GM19324 (cell line): ENCODE measurements at regions not wholly inside any gene's neighbourhood (a gene's known extent, or its start where the extent isn't known, plus 50 kb on each side); places are given as distances from the start of the nearest gene placed in this dataset.

Experiments
- ATAC-seq: cut with Tn5 transposase; IDR thresholded peaks from one replicate; pipeline ENCODE4 v1.9.1; 2021; ENCODE audit warnings: mild to moderate bottlenecking, moderate library complexity; ENCODE audit not compliant: unreplicated experiment, low FRiP score

DNA sequence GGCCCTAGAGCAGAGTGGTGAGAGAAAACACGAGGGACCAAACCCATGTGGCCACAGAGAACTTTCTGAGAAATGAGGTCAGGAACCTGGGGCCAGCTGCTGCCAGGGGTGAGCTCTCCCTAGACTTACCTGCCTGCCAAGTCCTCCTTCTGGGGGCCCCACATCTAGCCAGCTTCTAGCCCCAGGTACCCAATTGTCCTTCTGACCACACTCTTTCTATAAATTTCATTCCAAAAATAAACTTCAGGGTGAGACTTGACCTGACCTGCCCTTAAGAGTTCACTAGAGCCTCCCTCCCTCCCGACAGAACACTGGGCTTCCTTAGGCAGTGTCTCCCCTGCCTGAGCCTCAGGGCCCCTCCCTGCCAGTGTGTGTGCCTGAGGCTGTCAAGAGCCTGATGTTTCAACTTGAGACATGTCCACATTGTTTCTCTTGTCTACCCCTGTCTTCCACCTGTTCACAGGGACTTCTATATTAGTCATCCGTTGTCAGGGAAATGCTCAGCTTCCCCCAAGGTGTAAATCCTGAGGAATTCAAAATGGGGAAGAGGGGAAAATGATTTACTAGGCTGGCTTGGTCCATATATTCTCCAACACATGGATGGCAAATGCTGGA, 312.8 kb upstream of the TLE3 start:
- no peak for ATAC-seq

- ATAC-seq, result no peak
These were observed 311.7 kb upstream of the TLE3 start for GRCh38 chr15:70409388-70409787.

DNA sequence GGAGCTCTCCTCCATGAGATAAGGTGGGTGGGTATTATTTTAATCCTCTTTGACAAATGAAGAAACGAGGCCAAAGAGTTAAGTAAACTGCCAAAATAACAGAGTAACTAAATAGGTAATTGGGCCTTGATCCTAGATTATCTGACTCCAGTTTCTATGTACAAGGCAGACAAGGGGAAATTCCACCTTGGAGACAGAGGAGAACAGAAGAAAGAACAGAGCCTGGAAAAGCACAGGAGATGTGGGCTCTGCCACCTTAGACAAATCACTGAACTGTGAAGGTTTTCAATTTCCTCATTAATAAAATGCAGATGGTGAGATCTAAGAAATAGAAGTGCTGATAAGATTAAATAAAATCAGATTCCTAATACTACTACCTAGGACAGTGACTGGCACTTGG, 310.2 kb upstream of the TLE3 start:
- no peak for ATAC-seq

- no peak for ATAC-seq
These were observed 309.6 kb upstream of the TLE3 start for GRCh38 chr15:70407336-70407670.

DNA sequence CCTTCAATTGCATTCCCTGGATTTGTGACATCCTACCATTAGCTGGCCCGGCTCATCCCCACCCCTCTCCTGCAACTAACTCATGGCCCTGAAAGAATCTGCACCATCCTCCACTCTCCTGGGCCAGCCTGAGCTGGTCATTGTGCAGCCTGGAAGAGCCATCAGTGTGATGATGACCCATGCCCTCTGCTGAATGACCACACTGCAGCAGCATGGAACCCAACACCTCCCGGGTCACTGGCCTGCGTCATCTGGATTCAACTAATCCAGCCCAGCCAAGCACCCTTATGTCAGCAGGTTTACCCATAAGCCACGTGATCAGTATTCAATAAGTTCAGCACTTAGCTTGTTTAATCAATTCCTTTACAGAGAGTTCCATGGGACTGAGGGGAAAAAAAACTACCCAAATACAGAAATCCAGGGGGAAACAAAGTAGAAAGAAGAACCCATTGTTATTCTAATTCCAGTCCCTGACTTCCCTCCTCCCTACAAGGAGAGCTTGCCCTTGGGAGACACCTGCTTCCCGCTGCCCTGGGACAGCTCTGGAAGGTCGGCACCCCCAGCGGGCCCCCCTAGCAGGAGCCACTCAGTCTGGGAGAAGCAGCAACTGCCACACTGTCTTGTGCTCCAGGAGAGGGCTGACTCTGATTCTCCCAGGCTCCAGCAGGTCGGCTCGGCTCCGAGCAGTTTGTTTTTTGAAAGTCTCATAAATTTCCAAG, 309.1 kb upstream of the TLE3 start:
- ATAC-seq, result no peak

GRCh38 chr15:70401709-70402108, 304.0 kb upstream of the TLE3 start:
- ATAC-seq, result no peak

- no peak for ATAC-seq
These were observed 303.2 kb upstream of the TLE3 start for GRCh38 chr15:70400766-70401541.

GRCh38 chr15:70399204-70399603, 301.5 kb upstream of the TLE3 start:
- no peak for ATAC-seq

DNA sequence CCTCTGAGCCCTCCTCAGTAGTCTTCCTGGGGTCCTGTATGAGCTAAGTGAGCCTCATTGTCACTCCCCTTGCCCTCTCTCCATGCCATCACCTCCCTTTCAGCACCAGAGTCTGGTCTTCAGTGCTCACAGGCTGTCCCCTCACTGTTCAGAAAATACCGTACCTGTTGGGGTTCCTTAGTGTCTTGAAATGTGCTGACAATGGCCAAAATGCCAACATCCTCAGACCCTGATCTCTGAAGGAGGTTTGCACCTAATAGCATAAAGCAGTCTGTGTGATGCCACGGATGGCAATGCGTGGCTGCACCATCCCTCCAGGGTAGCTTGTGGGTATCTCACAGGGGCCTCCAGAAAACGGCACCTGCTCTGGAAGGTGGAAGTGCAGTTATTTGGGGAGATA, 301.0 kb upstream of the TLE3 start:
- no peak for ATAC-seq

GRCh38 chr15:70396807-70397206, 299.1 kb upstream of the TLE3 start:
- ATAC-seq, result no peak

- ATAC-seq, result no peak
These were observed 297.4 kb upstream of the TLE3 start for GRCh38 chr15:70395164-70395563.

- no peak for ATAC-seq
These were observed 293.0 kb upstream of the TLE3 start for GRCh38 chr15:70390723-70391122.

GRCh38 chr15:70387993-70388392, 290.3 kb upstream of the TLE3 start:
- no peak for ATAC-seq

DNA sequence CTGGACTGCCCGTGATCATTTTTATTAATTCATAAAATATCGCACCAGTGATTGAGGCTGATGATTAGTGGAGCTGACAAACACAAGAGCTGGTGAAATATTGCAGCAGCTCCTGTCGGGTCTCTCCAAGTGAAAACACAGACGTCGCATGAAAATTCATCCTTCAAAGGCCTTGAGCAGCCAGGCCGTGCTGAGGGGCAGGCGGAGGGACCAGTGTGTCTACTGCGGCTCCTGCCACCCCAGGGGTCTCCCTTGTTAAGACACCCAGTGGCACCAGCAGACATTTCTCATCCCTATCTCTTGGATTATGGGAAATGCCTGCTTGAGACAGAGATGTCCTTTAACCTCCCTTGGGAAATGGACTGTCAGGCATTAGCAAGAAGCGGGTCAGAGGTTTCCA, 289.4 kb upstream of the TLE3 start:
- no peak for ATAC-seq

DNA sequence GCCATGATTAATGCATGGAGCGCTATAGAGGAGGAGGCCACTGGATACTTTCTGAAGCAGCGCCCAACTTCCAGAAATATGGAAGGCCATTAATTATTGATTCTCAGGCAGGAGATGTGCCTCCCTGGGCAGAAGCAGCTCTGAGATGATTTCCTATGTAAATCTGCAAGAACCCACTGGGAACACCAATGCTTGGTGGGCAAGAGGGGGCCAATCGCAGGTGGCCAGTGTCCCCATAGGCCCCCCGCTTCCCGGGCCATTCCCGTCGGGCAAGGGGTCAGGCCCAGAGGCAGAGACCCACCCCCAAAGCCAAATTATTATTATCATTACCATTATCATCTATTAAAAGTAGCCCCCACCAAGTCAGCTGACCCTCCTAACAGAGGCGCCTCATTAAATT, 288.0 kb upstream of the TLE3 start:
- ATAC-seq, result no peak

GRCh38 chr15:70385052-70385451, 287.3 kb upstream of the TLE3 start:
- ATAC-seq, result no peak

DNA sequence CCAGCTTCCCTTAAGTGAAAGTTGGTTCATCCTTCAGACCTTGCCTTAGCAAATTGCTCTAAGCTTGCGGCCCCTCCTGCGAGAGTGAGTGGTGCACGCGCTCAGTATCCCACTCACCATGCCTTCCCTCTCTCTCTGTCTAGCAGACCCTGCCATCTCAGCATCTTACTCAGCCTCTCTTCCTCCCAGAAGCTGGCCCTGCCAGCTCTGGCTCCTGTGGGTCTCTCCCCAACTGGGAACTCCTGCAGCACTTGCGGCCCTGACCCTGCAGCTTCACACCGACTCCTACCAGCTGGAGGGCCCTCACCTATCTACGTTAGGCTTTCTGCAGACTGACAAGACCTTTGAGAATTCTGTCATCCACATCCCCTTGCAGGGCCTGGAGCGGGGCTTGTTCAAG, 286.1 kb upstream of the TLE3 start:
- no peak for ATAC-seq

GRCh38 chr15:70382762-70383458, 285.2 kb upstream of the TLE3 start:
- no peak for ATAC-seq

DNA sequence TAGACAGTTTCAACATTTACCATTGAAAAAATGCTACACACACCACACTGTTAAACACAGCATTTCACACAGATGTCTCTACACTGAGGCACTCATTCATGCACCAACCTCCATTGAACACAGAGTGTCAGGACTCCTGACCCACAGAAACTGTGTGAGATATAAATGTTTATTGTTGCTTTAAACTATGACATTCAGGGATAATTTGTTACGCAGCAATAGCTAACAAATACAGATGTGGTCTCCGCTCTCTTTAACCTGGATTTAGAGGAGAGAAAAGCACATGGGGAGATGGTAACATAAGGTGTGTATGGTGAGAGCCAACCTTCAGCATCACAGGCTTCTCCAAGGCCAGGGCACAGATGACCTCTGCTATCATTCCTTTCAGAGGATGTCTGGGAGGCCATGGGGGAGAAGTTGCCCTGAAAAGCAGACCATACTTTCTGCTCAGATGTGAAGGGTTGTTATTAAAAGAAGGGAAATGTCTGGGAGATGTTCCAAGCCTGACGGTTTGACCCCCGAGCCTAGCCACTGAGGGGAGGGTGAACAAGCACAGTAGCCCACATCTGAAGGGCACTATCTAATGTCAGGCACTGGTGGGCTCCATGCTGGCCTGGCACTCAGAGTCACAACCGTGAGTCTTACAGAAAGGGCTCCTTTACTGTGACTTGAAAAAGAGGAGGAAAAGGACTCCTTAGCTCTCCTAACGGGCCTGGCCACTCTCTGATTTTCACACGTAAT, 284.5 kb upstream of the TLE3 start:
- ATAC-seq, result no peak
